ENCODE measurements at regions not wholly inside any gene's neighbourhood (a gene's known extent, or its start where the extent isn't known, plus 50 kb on each side); places are given as distances from the start of the nearest gene placed in this dataset.

- no peak for TF ChIP-seq CTCF (conservative IDR thresholded peaks at IDR 0.05; ENCODE audit: low read length)
- TF ChIP-seq EZH2phosphoT487 (IDR thresholded peaks at IDR 0.05; ENCODE audit: borderline replicate concordance, low read depth, low read length) = no peak
Measured at GRCh38 chr5:165370794-165371193, 1865.4 kb downstream of the MAT2B start.
